H9 (cell line): ENCODE measurements at regions not wholly inside any gene's neighbourhood (a gene's known extent, or its start where the extent isn't known, plus 50 kb on each side); places are given as distances from the start of the nearest gene placed in this dataset.

Experiments
- DNase-seq: peaks from one replicate; pipeline ENCODE4 v3.0.0-alpha.2; 2017
- H2AFZ ChIP-seq: one replicate; pipeline ENCODE4 v1.6.1; 2013; ENCODE audit warnings: mild to moderate bottlenecking, low read length, control low read depth, moderate library complexity
- H2AK5ac ChIP-seq: 2 replicates; pipeline ENCODE4 v1.6.1; 2013; ENCODE audit warnings: low read length, control low read depth, mixed read lengths; ENCODE audit not compliant: insufficient read length
- H2BK120ac ChIP-seq: one replicate; pipeline ENCODE4 v1.6.1; 2013; ENCODE audit warnings: low read depth, mild to moderate bottlenecking, low read length, control low read depth, inconsistent platforms; ENCODE audit not compliant: poor library complexity, severe bottlenecking
- H2BK12ac ChIP-seq: 2 replicates; pipeline ENCODE4 v1.6.1; 2013; ENCODE audit warnings: low read length, control low read depth, mixed read lengths, low read depth; ENCODE audit not compliant: insufficient read length
- H2BK15ac ChIP-seq: 2 replicates; pipeline ENCODE4 v1.6.1; 2013; ENCODE audit warnings: low read depth, low read length, control low read depth
- H2BK20ac ChIP-seq: one replicate; pipeline ENCODE4 v1.6.1; 2013; ENCODE audit warnings: low read depth, mild to moderate bottlenecking, low read length, control low read depth, inconsistent platforms; ENCODE audit not compliant: poor library complexity, severe bottlenecking
- H2BK5ac ChIP-seq: 2 replicates; pipeline ENCODE4 v1.6.1; 2013; ENCODE audit warnings: low read length, control low read depth, mixed read lengths; ENCODE audit not compliant: insufficient read length
- H3K14ac ChIP-seq: 2 replicates; pipeline ENCODE4 v1.6.1; 2013; ENCODE audit warnings: low read length, control low read depth; ENCODE audit not compliant: insufficient read depth
- H3K18ac ChIP-seq: 2 replicates; pipeline ENCODE4 v1.6.1; 2013; ENCODE audit warnings: low read depth, mild to moderate bottlenecking, mixed read lengths, low read length, control low read depth; ENCODE audit not compliant: insufficient read length
- H3K23ac ChIP-seq: 2 replicates; pipeline ENCODE4 v1.6.1; 2013; ENCODE audit warnings: low read length, control low read depth, mixed read lengths, low read depth; ENCODE audit not compliant: insufficient read length
- H3K23me2 ChIP-seq: 2 replicates; pipeline ENCODE4 v1.6.1; 2013; ENCODE audit warnings: low read depth, mild to moderate bottlenecking, mixed read lengths, low read length, control low read depth; ENCODE audit not compliant: insufficient read length, poor library complexity, severe bottlenecking
- H3K27ac ChIP-seq: 2 replicates; pipeline ENCODE4 v1.5.1; 2013; ENCODE audit warnings: low read length, control low read depth, mixed read lengths, low read depth; ENCODE audit not compliant: insufficient read length
- H3K27me3 ChIP-seq: 2 replicates; pipeline ENCODE4 v1.6.1; 2013; ENCODE audit warnings: low read length, control low read depth, inconsistent platforms; ENCODE audit not compliant: insufficient read depth
- H3K4ac ChIP-seq: 2 replicates; pipeline ENCODE4 v1.6.1; 2013; ENCODE audit warnings: low read depth, mild to moderate bottlenecking, control low read depth, inconsistent platforms, low read length, moderate library complexity
- H3K4me1 ChIP-seq: 2 replicates; pipeline ENCODE4 v1.6.1; 2013; ENCODE audit warnings: low read length, control low read depth, inconsistent platforms; ENCODE audit not compliant: insufficient read depth
- H3K4me2 ChIP-seq: 2 replicates; pipeline ENCODE4 v1.6.1; 2013; ENCODE audit warnings: low read length, control low read depth, mixed read lengths; ENCODE audit not compliant: insufficient read length, insufficient read depth
- H3K56ac ChIP-seq: 2 replicates; pipeline ENCODE4 v1.6.1; 2013; ENCODE audit warnings: low read depth, mild to moderate bottlenecking, mixed read lengths, low read length, control low read depth; ENCODE audit not compliant: insufficient read length
- H3K79me1 ChIP-seq: 2 replicates; pipeline ENCODE4 v1.6.1; 2013; ENCODE audit warnings: low read depth, mild to moderate bottlenecking, moderate library complexity, low read length, control low read depth, inconsistent platforms; ENCODE audit not compliant: insufficient read depth, poor library complexity, severe bottlenecking
- H3K79me2 ChIP-seq: 2 replicates; pipeline ENCODE4 v1.6.1; 2013; ENCODE audit warnings: low read length, control low read depth, inconsistent platforms; ENCODE audit not compliant: insufficient read depth
- H3K9ac ChIP-seq: 2 replicates; pipeline ENCODE4 v1.6.1; 2013; ENCODE audit warnings: low read length, control low read depth, mixed read lengths; ENCODE audit not compliant: insufficient read length; ENCODE audit errors: extremely low read depth
- H3K9me3 ChIP-seq: one replicate; pipeline ENCODE4 v1.6.1; 2013; ENCODE audit warnings: low read depth, low read length, inconsistent platforms; ENCODE audit not compliant: control insufficient read depth
- H3T11ph ChIP-seq: one replicate; pipeline ENCODE4 v1.6.1; 2013; ENCODE audit warnings: mild to moderate bottlenecking, low read length, control low read depth, inconsistent platforms
- H4K20me1 ChIP-seq: one replicate; pipeline ENCODE4 v1.6.1; 2013; ENCODE audit not compliant: control insufficient read depth, insufficient read length, insufficient read depth
- H4K5ac ChIP-seq: 2 replicates; pipeline ENCODE4 v1.6.1; 2013; ENCODE audit warnings: low read depth, mild to moderate bottlenecking, mixed read lengths, low read length, control low read depth; ENCODE audit not compliant: insufficient read length
- H4K8ac ChIP-seq: replicated peaks from 2 replicates; pipeline ENCODE4 v1.6.1; 2013; ENCODE audit warnings: low read length, control low read depth, mixed read lengths, low read depth; ENCODE audit not compliant: insufficient read length
- H4K91ac ChIP-seq: 2 replicates; pipeline ENCODE4 v1.6.1; 2013; ENCODE audit warnings: low read depth, mild to moderate bottlenecking, moderate library complexity, mixed read lengths, low read length, control low read depth; ENCODE audit not compliant: insufficient read length
- H3K27ac Mint-ChIP-seq, 3 experiments: 2 replicates in 2 of 3; 3 replicates in 1 of 3; pipeline ENCODE4 v1.8.0; 2020 to 2021; ENCODE audit warnings: mixed read lengths in 3 of 3, mild to moderate bottlenecking in 1 of 3, moderate library complexity in 1 of 3
- H3K27me3 Mint-ChIP-seq: 2 replicates; pipeline ENCODE4 v1.8.0; 2021; ENCODE audit warnings: low read depth, mild to moderate bottlenecking, moderate library complexity, mixed read lengths
- H3K36me3 Mint-ChIP-seq, 3 experiments: 2 replicates in 2 of 3; 3 replicates in 1 of 3; pipeline ENCODE4 v1.8.0; 2020 to 2021; ENCODE audit warnings: low read depth in 3 of 3, mixed read lengths in 3 of 3; ENCODE audit not compliant: insufficient read depth in 1 of 3
- H3K4me1 Mint-ChIP-seq, 2 experiments: 2 replicates each; pipeline ENCODE4 v1.8.0; 2020; ENCODE audit warnings: mixed read lengths in 2 of 2
- H3K4me3 Mint-ChIP-seq, 2 experiments: 2 replicates in 1 of 2; 3 replicates in 1 of 2; pipeline ENCODE4 v1.8.0; 2020 to 2021; ENCODE audit warnings: mild to moderate bottlenecking in 2 of 2, mixed read lengths in 2 of 2, moderate library complexity in 1 of 2
- H3K9me3 Mint-ChIP-seq, 2 experiments: 2 replicates in 1 of 2; 3 replicates in 1 of 2; pipeline ENCODE4 v1.8.0; 2020; ENCODE audit warnings: mild to moderate bottlenecking in 2 of 2, mixed read lengths in 2 of 2, moderate library complexity in 1 of 2
- WGBS: extraction: QIAGEN DNeasy Blood & Tissue Kit; methylation state at CpG from one replicate; pipeline ENCODE4 v1.1.7; 2013; ENCODE audit warnings: missing lambda C conversion rate, low lambda C conversion rate, mixed read lengths; ENCODE audit not compliant: insufficient read length; ENCODE audit errors: extremely low coverage; 5-methylcytosine and 5-hydroxymethylcytosine counted together
- TF ChIP-seq, protein P1 (sequence below): fragments of 200-600 bp; sonication (generic); conservative IDR thresholded peaks from 3 replicates; pipeline ENCODE4 v1.8.0; 2021; ENCODE audit warnings: antibody characterized with exemption, mild to moderate bottlenecking

DNA sequence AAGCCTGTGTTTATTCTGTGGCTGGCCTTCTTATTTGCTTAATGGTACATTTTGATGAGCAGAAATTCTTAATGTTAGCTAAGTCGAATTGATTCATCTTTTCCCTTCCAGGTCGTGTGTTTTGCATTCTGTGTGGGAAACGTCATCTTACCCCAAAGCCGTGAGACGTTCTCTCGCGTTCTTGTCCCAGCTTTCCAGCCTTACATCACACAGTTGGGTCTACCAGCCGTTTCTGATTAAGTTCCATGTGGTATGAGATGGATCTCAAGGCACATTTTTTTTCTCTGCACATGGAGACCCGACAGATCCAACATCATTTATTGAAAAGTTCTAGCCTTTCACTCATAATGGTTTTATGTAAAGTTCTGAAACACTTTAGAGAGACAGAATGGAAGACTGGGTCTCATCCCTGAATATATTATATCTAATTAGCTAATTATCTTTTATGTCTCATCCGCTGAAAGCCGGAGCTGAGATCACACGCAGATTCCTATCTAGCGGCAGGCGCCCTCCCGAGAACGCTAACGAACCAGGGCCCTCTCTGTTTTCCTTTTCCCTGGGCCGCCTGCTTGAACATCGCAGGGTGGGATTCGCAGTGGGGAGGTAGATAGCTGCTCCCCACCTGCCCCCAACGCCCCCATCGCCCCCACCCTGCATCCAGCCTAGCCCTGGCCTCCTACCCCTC lies 1162.2 kb downstream of the BRD1 start:
- H3K79me2 ChIP-seq: no peaks in the 10 kb centered on the region
- Mint-ChIP-seq H3K36me3 (peaks cover 8 to 25% (median 22%) of the 10 kb centered on the region in 3 experiments; a peak in 6 of 7 replicates), H3K4me1 (peaks cover 3 to 7% of the 10 kb centered on the region in 2 experiments; a peak in 3 of 4 replicates), H3K27me3 (no peaks in the 10 kb centered on the region), H3K9me3 (peaks cover 14 to 19% of the 10 kb centered on the region in 2 experiments; a peak in 4 of 5 replicates), H3K27ac (no peak overlapping the region), H3K4me3 (no peak overlapping the region)
- H4K91ac ChIP-seq: no peak overlapping the region
- H2BK120ac ChIP-seq: no peak overlapping the region
- no peak overlapping the region for H3K4me2 ChIP-seq
- no peak overlapping the region for H4K5ac ChIP-seq
- H3K56ac ChIP-seq: no peak overlapping the region
- no peak overlapping the region for H3K14ac ChIP-seq
- H3K23ac ChIP-seq: no peak overlapping the region
- no peak overlapping the region for H3K27ac ChIP-seq
- no peaks in the 10 kb centered on the region for H3K27me3 ChIP-seq
- H3K9me3 ChIP-seq: no peaks in the 10 kb centered on the region
- WGBS: no CpG with 5 or more reads among the region's 22 CpGs
- no peak overlapping the region for H2BK15ac ChIP-seq
- DNase-seq: no peak
- no peak overlapping the region for H2AK5ac ChIP-seq
- H3K79me1 ChIP-seq: no peaks in the 10 kb centered on the region
- no peaks in the 10 kb centered on the region for H4K20me1 ChIP-seq
- TF ChIP-seq, protein P1, sequence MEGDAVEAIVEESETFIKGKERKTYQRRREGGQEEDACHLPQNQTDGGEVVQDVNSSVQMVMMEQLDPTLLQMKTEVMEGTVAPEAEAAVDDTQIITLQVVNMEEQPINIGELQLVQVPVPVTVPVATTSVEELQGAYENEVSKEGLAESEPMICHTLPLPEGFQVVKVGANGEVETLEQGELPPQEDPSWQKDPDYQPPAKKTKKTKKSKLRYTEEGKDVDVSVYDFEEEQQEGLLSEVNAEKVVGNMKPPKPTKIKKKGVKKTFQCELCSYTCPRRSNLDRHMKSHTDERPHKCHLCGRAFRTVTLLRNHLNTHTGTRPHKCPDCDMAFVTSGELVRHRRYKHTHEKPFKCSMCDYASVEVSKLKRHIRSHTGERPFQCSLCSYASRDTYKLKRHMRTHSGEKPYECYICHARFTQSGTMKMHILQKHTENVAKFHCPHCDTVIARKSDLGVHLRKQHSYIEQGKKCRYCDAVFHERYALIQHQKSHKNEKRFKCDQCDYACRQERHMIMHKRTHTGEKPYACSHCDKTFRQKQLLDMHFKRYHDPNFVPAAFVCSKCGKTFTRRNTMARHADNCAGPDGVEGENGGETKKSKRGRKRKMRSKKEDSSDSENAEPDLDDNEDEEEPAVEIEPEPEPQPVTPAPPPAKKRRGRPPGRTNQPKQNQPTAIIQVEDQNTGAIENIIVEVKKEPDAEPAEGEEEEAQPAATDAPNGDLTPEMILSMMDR: no peak
- no peaks in the 10 kb centered on the region for H3K4me1 ChIP-seq
- H3K4ac ChIP-seq: no peak overlapping the region
- no peak overlapping the region for H2BK5ac ChIP-seq
- no peak overlapping the region for H2AFZ ChIP-seq
- no peaks in the 10 kb centered on the region for H3K23me2 ChIP-seq
- no peak overlapping the region for H4K8ac ChIP-seq
- no peak overlapping the region for H2BK20ac ChIP-seq
- no peak overlapping the region for H2BK12ac ChIP-seq
- no peak overlapping the region for H3K9ac ChIP-seq
- H3K18ac ChIP-seq: no peak overlapping the region
- no peak overlapping the region for H3T11ph ChIP-seq
